Stimulated activated CD8-positive, alpha-beta memory T cell treated with anti-CD3 and anti-CD28 coated beads, Interleukin-7, amount 100 ng/mL, for 4 hours (primary cell): ENCODE measurements at regions not wholly inside any gene's neighbourhood (a gene's known extent, or its start where the extent isn't known, plus 50 kb on each side); places are given as distances from the start of the nearest gene placed in this dataset.

Experiments
- DNase-seq, 2 donors: peaks; one replicate each; pipeline ENCODE4 v3.0.0-alpha.2; 2020; ENCODE audit warnings: low read depth in 2 of 2

GRCh38 chr21:31566064-31566463, 93.4 kb upstream of the SOD1 start:
- DNase-seq, result no peak

- DNase-seq, result no peak
Observed at GRCh38 chr21:31564439-31564838, 95.1 kb upstream of the SOD1 start.

GRCh38 chr21:31560479-31560878, 99.0 kb upstream of the SOD1 start:
- DNase-seq, result no peak

GRCh38 chr21:31559368-31560119, 99.9 kb upstream of the SOD1 start:
- DNase-seq, result peak; percentile 86 to 90

- peak; percentile 80 to 90 for DNase-seq
Observed at GRCh38 chr21:31558962-31559367, 100.5 kb upstream of the SOD1 start.

GRCh38 chr21:31558189-31558961, 101.1 kb upstream of the SOD1 start:
- DNase-seq, result peak in 1 of 2 donors; percentile 6

GRCh38 chr21:31557421-31558188, 101.9 kb upstream of the SOD1 start:
- peak in 1 of 2 donors; percentile 6 for DNase-seq

- DNase-seq, result no peak
Observed at GRCh38 chr21:31556662-31557061, 102.8 kb upstream of the SOD1 start.

- no peak for DNase-seq
Observed at GRCh38 chr21:31555741-31556191, 103.7 kb upstream of the SOD1 start.

GRCh38 chr21:31554511-31555022, 104.9 kb upstream of the SOD1 start:
- peak; percentile 7 to 17 for DNase-seq

GRCh38 chr21:31553926-31554325, 105.6 kb upstream of the SOD1 start:
- DNase-seq, result no peak

- no peak for DNase-seq
Observed at GRCh38 chr21:31553461-31553860, 106.0 kb upstream of the SOD1 start.

GRCh38 chr21:31552826-31553225, 106.7 kb upstream of the SOD1 start:
- DNase-seq, result no peak

- no peak for DNase-seq
Observed at GRCh38 chr21:31550070-31550469, 109.4 kb upstream of the SOD1 start.

GRCh38 chr21:31548688-31549087, 110.8 kb upstream of the SOD1 start:
- no peak for DNase-seq

GRCh38 chr21:31546443-31547170, 112.9 kb upstream of the SOD1 start:
- DNase-seq, result no peak

GRCh38 chr21:31545036-31545435, 114.5 kb upstream of the SOD1 start:
- no peak for DNase-seq

GRCh38 chr21:31543191-31543590, 116.3 kb upstream of the SOD1 start:
- DNase-seq, result no peak

GRCh38 chr21:31538816-31539215, 120.7 kb upstream of the SOD1 start:
- no peak for DNase-seq

GRCh38 chr21:31537872-31538576, 121.5 kb upstream of the SOD1 start:
- DNase-seq, result no peak

- no peak for DNase-seq
Observed at GRCh38 chr21:31536138-31536537, 123.4 kb upstream of the SOD1 start.
